WERI-Rb-1 (cell line): ENCODE measurements at regions not wholly inside any gene's neighbourhood (a gene's known extent, or its start where the extent isn't known, plus 50 kb on each side); places are given as distances from the start of the nearest gene placed in this dataset.

Source experiments
- DNase-seq: peaks from one replicate; pipeline ENCODE4 v3.0.0-alpha.2; 2020
- H3K27ac ChIP-seq: fragments of 250-450 bp; sonication (Bioruptor Pico); 2 replicates; pipeline ENCODE4 v1.5.1; 2020; ENCODE audit warnings: mild to moderate bottlenecking, moderate library complexity
- H3K27me3 ChIP-seq: fragments of 250-450 bp; sonication (Bioruptor Pico); 2 replicates; pipeline ENCODE4 v1.5.1; 2021; ENCODE audit warnings: mild to moderate bottlenecking, low read depth, moderate library complexity; ENCODE audit not compliant: insufficient read depth, severe bottlenecking
- H3K36me3 ChIP-seq: fragments of 250-450 bp; sonication (Bioruptor Pico); 2 replicates; pipeline ENCODE4 v1.5.1; 2020; ENCODE audit warnings: mild to moderate bottlenecking, moderate library complexity
- H3K4me3 ChIP-seq: 2 replicates; pipeline ENCODE4 v1.5.1; 2011; ENCODE audit warnings: low read depth, mild to moderate bottlenecking, control low read depth, low read length
- H3K9me3 ChIP-seq: fragments of 250-450 bp; sonication (Bioruptor Pico); 2 replicates; pipeline ENCODE4 v1.5.1; 2021; ENCODE audit warnings: mild to moderate bottlenecking, moderate library complexity; ENCODE audit not compliant: severe bottlenecking
- CTCF ChIP-seq: IDR thresholded peaks from 2 replicates; pipeline ENCODE4 v1.5.1; 2011; ENCODE audit warnings: low read depth, mild to moderate bottlenecking, control low read depth, inconsistent platforms, low read length

- H3K27ac ChIP-seq = no peak overlapping the region
- no peak for TF ChIP-seq CTCF
- H3K9me3 ChIP-seq = peaks cover 8% of the 10 kb centered on the region
- no peaks in the 10 kb centered on the region for H3K27me3 ChIP-seq
- H3K36me3 ChIP-seq = no peaks in the 10 kb centered on the region
- DNase-seq = no peak
- H3K4me3 ChIP-seq = no peak overlapping the region
Observed at GRCh38 chr11:71334191-71334590, 81.8 kb upstream of the SHANK2 start.

GRCh38 chr11:71333473-71333872 is 81.1 kb upstream of the SHANK2 start:
- H3K9me3 ChIP-seq = peaks cover 8% of the 10 kb centered on the region
- no peaks in the 10 kb centered on the region for H3K36me3 ChIP-seq
- no peak overlapping the region for H3K4me3 ChIP-seq
- H3K27ac ChIP-seq = no peak overlapping the region
- no peaks in the 10 kb centered on the region for H3K27me3 ChIP-seq
- TF ChIP-seq CTCF = no peak
- DNase-seq = no peak

- DNase-seq = no peak
- Histone ChIP-seq H3K27ac (no peak overlapping the region), H3K36me3 (no peaks in the 10 kb centered on the region), H3K4me3 (no peak overlapping the region), H3K27me3 (no peaks in the 10 kb centered on the region), H3K9me3 (peaks cover 8% of the 10 kb centered on the region)
- TF ChIP-seq CTCF = no peak
Observed at GRCh38 chr11:71332447-71332846, 80.1 kb upstream of the SHANK2 start.

GRCh38 chr11:71332046-71332445 is 79.7 kb upstream of the SHANK2 start:
- H3K4me3 ChIP-seq = no peak overlapping the region
- no peak for DNase-seq

GRCh38 chr11:71331631-71332030 is 79.3 kb upstream of the SHANK2 start:
- Histone ChIP-seq H3K36me3 (no peaks in the 10 kb centered on the region), H3K4me3 (no peak overlapping the region), H3K27ac (no peak overlapping the region), H3K9me3 (peaks cover 8% of the 10 kb centered on the region), H3K27me3 (no peaks in the 10 kb centered on the region)
- no peak for DNase-seq
- TF ChIP-seq CTCF = no peak

More at GRCh38 chr11:71332046-71332445, 79.7 kb upstream of the SHANK2 start:
- no peaks in the 10 kb centered on the region for H3K27me3 ChIP-seq
- TF ChIP-seq CTCF = no peak
- H3K36me3 ChIP-seq = no peaks in the 10 kb centered on the region
- no peak overlapping the region for H3K27ac ChIP-seq
- H3K9me3 ChIP-seq = peaks cover 8% of the 10 kb centered on the region

GRCh38 chr11:71330996-71331395 is 78.6 kb upstream of the SHANK2 start:
- Histone ChIP-seq H3K4me3 (no peak overlapping the region), H3K27me3 (no peaks in the 10 kb centered on the region), H3K36me3 (no peaks in the 10 kb centered on the region), H3K27ac (no peak overlapping the region), H3K9me3 (peaks cover 8% of the 10 kb centered on the region)
- TF ChIP-seq CTCF = no peak
- DNase-seq = no peak
